ENCODE measurements at regions not wholly inside any gene's neighbourhood (a gene's known extent, or its start where the extent isn't known, plus 50 kb on each side); places are given as distances from the start of the nearest gene placed in this dataset.

- no peak overlapping the region for H4K91ac ChIP-seq (ENCODE audit: insufficient read depth, low read depth, low read length)
- H2AFZ ChIP-seq (replicated peaks; ENCODE audit: low read length, poor library complexity): no peak overlapping the region
- H3K4me1 ChIP-seq (ENCODE audit: control insufficient read depth, insufficient read depth, low read length): no peaks in the 10 kb centered on the region
- no peak overlapping the region for H2AK9ac ChIP-seq (replicated peaks; ENCODE audit: low read depth, low read length, poor library complexity)
- no peak overlapping the region for H2BK20ac ChIP-seq (ENCODE audit: low read depth, low read length)
- DNase-seq (no peak), ATAC-seq (ENCODE audit: low read depth) (no peak)
- in situ Hi-C loops (cut with MboI; ENCODE audit: low sequenced_read_pairs) (no loop called here), intact Hi-C loops (cut with micrococcal nuclease) (no loop called here), dilution Hi-C loops (cut with HindIII; ENCODE audit: low sequenced_read_pairs, unreplicated experiment) (no loop called here)
- no peak overlapping the region for H3K27ac ChIP-seq (ENCODE audit: insufficient read depth, low read length)
- no peak overlapping the region for H2BK5ac ChIP-seq (ENCODE audit: low read depth, low read length, poor library complexity, severe bottlenecking)
- no peak overlapping the region for H3K23ac ChIP-seq (ENCODE audit: low read depth, low read length)
- no peak overlapping the region for H3K56ac ChIP-seq (ENCODE audit: extremely low read depth, insufficient read depth, low read length)
- H3K9me1 ChIP-seq (ENCODE audit: insufficient read depth, low read length): no peaks in the 10 kb centered on the region
- no peak overlapping the region for H3K9ac ChIP-seq (ENCODE audit: low read depth, low read length)
- no peaks in the 10 kb centered on the region for H3K9me3 ChIP-seq (ENCODE audit: control insufficient read depth, insufficient read depth, low read length)
- no peak overlapping the region for H2BK120ac ChIP-seq (ENCODE audit: low read depth, low read length)
- H2BK15ac ChIP-seq (ENCODE audit: low read depth, low read length): no peak overlapping the region
- H2AK5ac ChIP-seq (ENCODE audit: low read depth, low read length): no peak overlapping the region
- no peak overlapping the region for H3K4me2 ChIP-seq (ENCODE audit: low read depth, low read length)
- no peaks in the 10 kb centered on the region for H3K36me3 ChIP-seq (ENCODE audit: control insufficient read depth, insufficient read depth, low read length)
- H3K4me3 ChIP-seq (ENCODE audit: insufficient read depth, low read depth, low read length): no peak overlapping the region
- no peaks in the 10 kb centered on the region for H4K20me1 ChIP-seq (ENCODE audit: insufficient read depth, low read length)
- POLR2A ChIA-PET (ENCODE audit: unreplicated experiment): no interaction called here
- WGBS, 2 experiments (ENCODE audit: extremely low coverage in 2 of 2, insufficient read length in 1 of 2): no CpG with 5 or more reads among the region's 2 CpGs
- H3K18ac ChIP-seq (ENCODE audit: low read depth, low read length): no peak overlapping the region
- no peaks in the 10 kb centered on the region for H3K79me1 ChIP-seq (ENCODE audit: low read depth in 1 of 2, low read length in 2 of 2)
- TF ChIP-seq MAZ (IDR thresholded peaks at IDR 0.05; ENCODE audit: borderline replicate concordance, low read depth, low read length): no peak
- TF ChIP-seq POLR2A (IDR thresholded peaks at IDR 0.05; ENCODE audit: low read depth, low read length): no peak
- TF ChIP-seq NFE2L2 (IDR thresholded peaks at IDR 0.05; ENCODE audit: low read depth, low read length): no peak
- TF ChIP-seq SMC3 (IDR thresholded peaks at IDR 0.05; ENCODE audit: low read depth, low read length): no peak
- no peak for TF ChIP-seq FOS (IDR thresholded peaks at IDR 0.05; ENCODE audit: low read depth, low read length)
- TF ChIP-seq USF2 (IDR thresholded peaks at IDR 0.05; ENCODE audit: low read depth, low read length): no peak
- no peak for TF ChIP-seq MXI1 (IDR thresholded peaks at IDR 0.05; ENCODE audit: borderline replicate concordance, low read depth, low read length)
- no peaks in the 10 kb centered on the region for H3K27me3 ChIP-seq (ENCODE audit: control insufficient read depth, insufficient read depth, low read length)
- no peak overlapping the region for H4K5ac ChIP-seq (ENCODE audit: low read depth, low read length)
- H3K14ac ChIP-seq (replicated peaks; ENCODE audit: low read depth, low read length): no peak overlapping the region
- no TSS peak for BruUV-seq (replicated peaks)
- H3K4ac ChIP-seq (ENCODE audit: low read depth, low read length): no peak overlapping the region
- H4K8ac ChIP-seq (ENCODE audit: low read depth in 2 of 2, low read length in 2 of 2): no peak overlapping the region
- CTCF ChIA-PET: no interaction called here
Measured at GRCh38 chr4:178463747-178464146, 1021.5 kb upstream of the AGA start.

All from IMR-90 (cell line).